ENCODE measurements at regions not wholly inside any gene's neighbourhood (a gene's known extent, or its start where the extent isn't known, plus 50 kb on each side); places are given as distances from the start of the nearest gene placed in this dataset.

- intact Hi-C loops (cut with micrococcal nuclease) = no loop called here
Observed at GRCh38 chr11:80816966-80817365, 1376.1 kb upstream of the TENM4 start.

- intact Hi-C loops (cut with micrococcal nuclease) = no loop called here
Observed at GRCh38 chr11:80816454-80816847, 1375.6 kb upstream of the TENM4 start.

GRCh38 chr11:80815752-80816453 is 1375.1 kb upstream of the TENM4 start:
- intact Hi-C loops (cut with micrococcal nuclease) = no loop called here

GRCh38 chr11:80814813-80815212 is 1374.0 kb upstream of the TENM4 start:
- intact Hi-C loops (cut with micrococcal nuclease) = no loop called here

GRCh38 chr11:80810695-80811094 is 1369.9 kb upstream of the TENM4 start:
- intact Hi-C loops (cut with micrococcal nuclease) = no loop called here

GRCh38 chr11:80798174-80798573 is 1357.3 kb upstream of the TENM4 start:
- intact Hi-C loops (cut with micrococcal nuclease) = no loop called here

- intact Hi-C loops (cut with micrococcal nuclease) = no loop called here
Observed at GRCh38 chr11:80783561-80783960, 1342.7 kb upstream of the TENM4 start.

GRCh38 chr11:80782135-80782885 is 1341.5 kb upstream of the TENM4 start:
- intact Hi-C loops (cut with micrococcal nuclease) = no loop called here

GRCh38 chr11:80779905-80780605 is 1339.2 kb upstream of the TENM4 start:
- intact Hi-C loops (cut with micrococcal nuclease) = no loop called here

GRCh38 chr11:80778941-80779340 is 1338.1 kb upstream of the TENM4 start:
- intact Hi-C loops (cut with micrococcal nuclease) = no loop called here

GRCh38 chr11:80778432-80778831 is 1337.6 kb upstream of the TENM4 start:
- intact Hi-C loops (cut with micrococcal nuclease) = no loop called here

- intact Hi-C loops (cut with micrococcal nuclease) = no loop called here
Observed at GRCh38 chr11:80773919-80774318, 1333.1 kb upstream of the TENM4 start.

- intact Hi-C loops (cut with micrococcal nuclease) = no loop called here
Observed at GRCh38 chr11:80771017-80771416, 1330.2 kb upstream of the TENM4 start.

- intact Hi-C loops (cut with micrococcal nuclease) = no loop called here
Observed at GRCh38 chr11:80758787-80759186, 1318.0 kb upstream of the TENM4 start.

GRCh38 chr11:80748207-80748925 is 1307.5 kb upstream of the TENM4 start:
- intact Hi-C loops (cut with micrococcal nuclease) = no loop called here

GRCh38 chr11:80746300-80746699 is 1305.5 kb upstream of the TENM4 start:
- intact Hi-C loops (cut with micrococcal nuclease) = no loop called here

- intact Hi-C loops (cut with micrococcal nuclease) = no loop called here
Observed at GRCh38 chr11:80745416-80745815, 1304.6 kb upstream of the TENM4 start.

- intact Hi-C loops (cut with micrococcal nuclease) = no loop called here
Observed at GRCh38 chr11:80733790-80734189, 1293.0 kb upstream of the TENM4 start.

GRCh38 chr11:80733361-80733760 is 1292.5 kb upstream of the TENM4 start:
- intact Hi-C loops (cut with micrococcal nuclease) = no loop called here

- intact Hi-C loops (cut with micrococcal nuclease) = no loop called here
Observed at GRCh38 chr11:80727315-80727714, 1286.5 kb upstream of the TENM4 start.

- intact Hi-C loops (cut with micrococcal nuclease) = no loop called here
Observed at GRCh38 chr11:80726236-80726635, 1285.4 kb upstream of the TENM4 start.

GRCh38 chr11:80724366-80724765 is 1283.5 kb upstream of the TENM4 start:
- intact Hi-C loops (cut with micrococcal nuclease) = no loop called here
